Lower lobe of right lung (tissue), 2 donors: ENCODE measurements at regions not wholly inside any gene's neighbourhood (a gene's known extent, or its start where the extent isn't known, plus 50 kb on each side); places are given as distances from the start of the nearest gene placed in this dataset.
A peak's percentile ranks its signal among the peaks of the same experiment; 100 is the strongest.

Source experiments
- ATAC-seq, 2 donors: fragments of 200-7000 bp; cut with Tn5 transposase; one replicate each; pipeline ENCODE4 v1.9.1; 2020 to 2022; ENCODE audit warnings: mild to moderate bottlenecking in 2 of 2, moderate library complexity in 2 of 2
- DNase-seq: peaks from one replicate; pipeline ENCODE4 v3.0.0-alpha.2; 2020
- H3K27ac ChIP-seq: fragments of 200-600 bp; one replicate; pipeline ENCODE4 v1.8.0; 2022
- H3K27me3 ChIP-seq: fragments of 200-600 bp; one replicate; pipeline ENCODE4 v1.8.0; 2022; ENCODE audit warnings: low read depth
- H3K36me3 ChIP-seq: fragments of 200-600 bp; one replicate; pipeline ENCODE4 v1.8.0; 2022; ENCODE audit warnings: mild to moderate bottlenecking
- H3K4me1 ChIP-seq: fragments of 200-600 bp; one replicate; pipeline ENCODE4 v1.8.0; 2022
- H3K4me3 ChIP-seq: fragments of 200-600 bp; one replicate; pipeline ENCODE4 v1.8.0; 2022; ENCODE audit warnings: mild to moderate bottlenecking
- H3K9me3 ChIP-seq: fragments of 200-600 bp; one replicate; pipeline ENCODE4 v1.8.0; 2022
- CTCF ChIP-seq: fragments of 200-600 bp; IDR thresholded peaks from one replicate; pipeline ENCODE4 v1.8.0; 2022; ENCODE audit warnings: antibody characterized with exemption, mild to moderate bottlenecking
- intact Hi-C: fragments of 100-400 bp; cut with DNase I; formaldehyde crosslinking; loops from one replicate; pipeline ENCODE4 v1.11.0; 2022
- donor health status: DM: no; HTN: yes; CAD: no; lungs with severe emphysema.

GRCh38 chr10:36175954-36176353, 533.9 kb upstream of the FZD8 start:
- no peak for TF ChIP-seq CTCF
- intact Hi-C loops, result no loop called here
- peaks cover 10% of the 10 kb centered on the region for H3K4me1 ChIP-seq
- no peak overlapping the region for H3K27ac ChIP-seq
- H3K4me3 ChIP-seq, result no peak overlapping the region
- no peaks in the 10 kb centered on the region for H3K27me3 ChIP-seq
- DNase-seq, result no peak
- no peak for ATAC-seq
- H3K9me3 ChIP-seq, result no peaks in the 10 kb centered on the region
- no peaks in the 10 kb centered on the region for H3K36me3 ChIP-seq

GRCh38 chr10:36173364-36173763, 531.3 kb upstream of the FZD8 start:
- intact Hi-C loops, result no loop called here
- no peaks in the 10 kb centered on the region for H3K9me3 ChIP-seq
- no peak for ATAC-seq
- H3K36me3 ChIP-seq, result no peaks in the 10 kb centered on the region
- TF ChIP-seq CTCF, result no peak
- no peak overlapping the region for H3K27ac ChIP-seq
- no peaks in the 10 kb centered on the region for H3K27me3 ChIP-seq
- H3K4me1 ChIP-seq, result peaks cover 10% of the 10 kb centered on the region
- H3K4me3 ChIP-seq, result no peak overlapping the region
- DNase-seq, result no peak

- peak overlapping the region; percentile 4 for H3K27ac ChIP-seq
- ATAC-seq, result no peak
- intact Hi-C loops, result no loop called here
These were observed 530.2 kb upstream of the FZD8 start for GRCh38 chr10:36171953-36172940.

GRCh38 chr10:36171556-36171952, 529.5 kb upstream of the FZD8 start:
- DNase-seq, result no peak
- intact Hi-C loops, result no loop called here
- H3K4me1 ChIP-seq, result peaks cover 10% of the 10 kb centered on the region

More at GRCh38 chr10:36171953-36172940, 530.2 kb upstream of the FZD8 start:
- H3K9me3 ChIP-seq, result no peaks in the 10 kb centered on the region
- H3K36me3 ChIP-seq, result no peaks in the 10 kb centered on the region
- TF ChIP-seq CTCF, result no peak
- H3K4me1 ChIP-seq, result peaks cover 10% of the 10 kb centered on the region
- H3K27me3 ChIP-seq, result no peaks in the 10 kb centered on the region
- no peak overlapping the region for H3K4me3 ChIP-seq
- DNase-seq, result no peak

GRCh38 chr10:36170943-36171501, 528.9 kb upstream of the FZD8 start:
- Histone ChIP-seq H3K27ac (no peak overlapping the region), H3K4me3 (no peak overlapping the region), H3K36me3 (no peaks in the 10 kb centered on the region), H3K4me1 (peaks cover 10% of the 10 kb centered on the region), H3K27me3 (no peaks in the 10 kb centered on the region), H3K9me3 (no peaks in the 10 kb centered on the region)
- ATAC-seq, result no peak
- DNase-seq, result no peak
- no peak for TF ChIP-seq CTCF
- intact Hi-C loops, result no loop called here

More at GRCh38 chr10:36171556-36171952, 529.5 kb upstream of the FZD8 start:
- no peak for ATAC-seq
- H3K36me3 ChIP-seq, result no peaks in the 10 kb centered on the region
- H3K27me3 ChIP-seq, result no peaks in the 10 kb centered on the region
- no peaks in the 10 kb centered on the region for H3K9me3 ChIP-seq
- no peak overlapping the region for H3K27ac ChIP-seq
- no peak for TF ChIP-seq CTCF
- no peak overlapping the region for H3K4me3 ChIP-seq
